GM18907 (cell line): ENCODE measurements at regions not wholly inside any gene's neighbourhood (a gene's known extent, or its start where the extent isn't known, plus 50 kb on each side); places are given as distances from the start of the nearest gene placed in this dataset.

Experiments used
- ATAC-seq: cut with Tn5 transposase; IDR thresholded peaks from one replicate; pipeline ENCODE4 v1.9.1; 2021; ENCODE audit warnings: mild to moderate bottlenecking, moderate library complexity; ENCODE audit not compliant: unreplicated experiment

- ATAC-seq: no peak
Observed at GRCh38 chr4:165716472-165716871, 156.6 kb upstream of the TLL1 start.

GRCh38 chr4:165718660-165719059, 154.4 kb upstream of the TLL1 start:
- no peak for ATAC-seq

GRCh38 chr4:165720411-165721082, 152.5 kb upstream of the TLL1 start:
- ATAC-seq: no peak

- no peak for ATAC-seq
Observed at GRCh38 chr4:165721815-165722214, 151.2 kb upstream of the TLL1 start.

- ATAC-seq: no peak
Observed at GRCh38 chr4:165723051-165723795, 149.8 kb upstream of the TLL1 start.

GRCh38 chr4:165724786-165725185, 148.3 kb upstream of the TLL1 start:
- no peak for ATAC-seq

GRCh38 chr4:165725352-165725751, 147.7 kb upstream of the TLL1 start:
- no peak for ATAC-seq

- no peak for ATAC-seq
Observed at GRCh38 chr4:165726831-165727230, 146.2 kb upstream of the TLL1 start.

- no peak for ATAC-seq
Observed at GRCh38 chr4:165737309-165737972, 135.6 kb upstream of the TLL1 start.

GRCh38 chr4:165738571-165738970, 134.5 kb upstream of the TLL1 start:
- ATAC-seq: peak; percentile 98

GRCh38 chr4:165740911-165741310, 132.1 kb upstream of the TLL1 start:
- ATAC-seq: no peak

GRCh38 chr4:165743422-165743821, 129.6 kb upstream of the TLL1 start:
- ATAC-seq: no peak

GRCh38 chr4:165744370-165744769, 128.7 kb upstream of the TLL1 start:
- ATAC-seq: no peak

- no peak for ATAC-seq
Observed at GRCh38 chr4:165748321-165748720, 124.7 kb upstream of the TLL1 start.

- ATAC-seq: no peak
Observed at GRCh38 chr4:165751882-165752281, 121.2 kb upstream of the TLL1 start.

GRCh38 chr4:165754664-165755063, 118.4 kb upstream of the TLL1 start:
- no peak for ATAC-seq

- ATAC-seq: no peak
Observed at GRCh38 chr4:165756836-165757235, 116.2 kb upstream of the TLL1 start.

- no peak for ATAC-seq
Observed at GRCh38 chr4:165757451-165757850, 115.6 kb upstream of the TLL1 start.

- ATAC-seq: no peak
Observed at GRCh38 chr4:165758086-165758485, 115.0 kb upstream of the TLL1 start.

- no peak for ATAC-seq
Observed at GRCh38 chr4:165760182-165760581, 112.9 kb upstream of the TLL1 start.

- no peak for ATAC-seq
Observed at GRCh38 chr4:165761963-165762362, 111.1 kb upstream of the TLL1 start.

- no peak for ATAC-seq
Observed at GRCh38 chr4:165763640-165764039, 109.4 kb upstream of the TLL1 start.
